HEK293 (cell line): ENCODE measurements at regions not wholly inside any gene's neighbourhood (a gene's known extent, or its start where the extent isn't known, plus 50 kb on each side); places are given as distances from the start of the nearest gene placed in this dataset.

Experiments used
- CTCF ChIA-PET: fragments of 350-600 bp; formaldehyde crosslinking; extraction: SDS; loops from one replicate; lab custom pipeline; 2021; ENCODE audit warnings: antibody characterized with exemption; lab: Yijun Ruan, JAX
- POLR2A ChIA-PET: fragments of 300-600 bp; formaldehyde crosslinking; extraction: SDS; loops from one replicate; lab custom pipeline; 2020; ENCODE audit warnings: antibody characterized with exemption, inconsistent platforms; lab: Yijun Ruan, JAX
- H3K27ac ChIP-seq: fragments of 200-500 bp; sonication (Bioruptor generic); 2 replicates; pipeline ENCODE4 v1.5.1; 2014; ENCODE audit warnings: low read depth, low read length, control low read depth, inconsistent platforms; ENCODE audit errors: extremely low read depth
- H3K36me3 ChIP-seq, 2 experiments: fragments of 200-500 bp in 1 of 2; sonication (Bioruptor generic) in 1 of 2; 1 replicate in 1 of 2; 2 replicates in 1 of 2; pipeline ENCODE4 v1.5.1; 2014 to 2017; ENCODE audit warnings: inconsistent platforms in 2 of 2, low read length in 2 of 2; ENCODE audit not compliant: control insufficient read depth in 2 of 2, insufficient read depth in 1 of 2
- H3K4me1 ChIP-seq: fragments of 200-500 bp; sonication (Bioruptor generic); 2 replicates; pipeline ENCODE4 v1.5.1; 2014; ENCODE audit warnings: mild to moderate bottlenecking, low read length, inconsistent platforms; ENCODE audit not compliant: control insufficient read depth, insufficient read depth
- H3K4me3 ChIP-seq: 2 replicates; pipeline ENCODE4 v1.5.1; 2011; ENCODE audit warnings: low read depth, mild to moderate bottlenecking, control low read depth, low read length, moderate library complexity
- H3K9me3 ChIP-seq: fragments of 200-500 bp; sonication (Bioruptor generic); 2 replicates; pipeline ENCODE4 v1.5.1; 2014; ENCODE audit warnings: low read depth, low read length, inconsistent platforms; ENCODE audit not compliant: control insufficient read depth, insufficient read depth
- CTCF ChIP-seq: fragments of 450-650 bp; formaldehyde crosslinking; IDR thresholded peaks from 2 replicates; pipeline ENCODE4 v1.5.1; 2016; ENCODE audit warnings: missing biosample characterization, missing genetic modification characterization
- FEZF1 ChIP-seq: fragments of 450-650 bp; formaldehyde crosslinking; IDR thresholded peaks from 2 replicates; pipeline ENCODE4 v1.5.1; 2016; ENCODE audit warnings: missing biosample characterization, missing genetic modification characterization
- PRDM10 ChIP-seq: fragments of 450-650 bp; formaldehyde crosslinking; IDR thresholded peaks from 2 replicates; pipeline ENCODE4 v1.5.1; 2016; ENCODE audit warnings: missing biosample characterization, missing genetic modification characterization
- SP2 ChIP-seq: fragments of 450-650 bp; formaldehyde crosslinking; IDR thresholded peaks from 2 replicates; pipeline ENCODE4 v1.5.1; 2016; ENCODE audit warnings: missing biosample characterization, missing genetic modification characterization
- WT1 ChIP-seq: fragments of 450-650 bp; formaldehyde crosslinking; IDR thresholded peaks from 2 replicates; pipeline ENCODE4 v1.5.1; 2016; ENCODE audit warnings: missing biosample characterization, missing genetic modification characterization
- ZEB2 ChIP-seq: fragments of 450-650 bp; formaldehyde crosslinking; IDR thresholded peaks from 2 replicates; pipeline ENCODE4 v1.5.1; 2016; ENCODE audit warnings: missing biosample characterization, missing genetic modification characterization
- ZIC2 ChIP-seq: fragments of 450-650 bp; formaldehyde crosslinking; IDR thresholded peaks from 2 replicates; pipeline ENCODE4 v1.5.1; 2016; ENCODE audit warnings: missing biosample characterization, missing genetic modification characterization
- ZNF114 ChIP-seq: fragments of 450-650 bp; formaldehyde crosslinking; IDR thresholded peaks from 2 replicates; pipeline ENCODE4 v1.5.0; 2017; ENCODE audit warnings: missing biosample characterization, missing genetic modification characterization
- ZNF184 ChIP-seq: fragments of 450-650 bp; IDR thresholded peaks from 2 replicates; pipeline ENCODE4 v1.5.1; 2018; ENCODE audit warnings: missing biosample characterization, mild to moderate bottlenecking, missing genetic modification characterization
- ZNF23 ChIP-seq: fragments of 450-650 bp; formaldehyde crosslinking; IDR thresholded peaks from 2 replicates; pipeline ENCODE4 v1.5.1; 2016; ENCODE audit warnings: missing biosample characterization, missing genetic modification characterization, borderline replicate concordance
- ZNF239 ChIP-seq: fragments of 450-650 bp; formaldehyde crosslinking; IDR thresholded peaks from 2 replicates; pipeline ENCODE4 v1.5.1; 2016; ENCODE audit warnings: missing biosample characterization, missing genetic modification characterization
- ZNF24 ChIP-seq: fragments of 450-650 bp; formaldehyde crosslinking; IDR thresholded peaks from 2 replicates; pipeline ENCODE4 v1.5.1; 2016; ENCODE audit warnings: missing biosample characterization, missing genetic modification characterization
- ZNF266 ChIP-seq: fragments of 450-650 bp; formaldehyde crosslinking; IDR thresholded peaks from 2 replicates; pipeline ENCODE4 v1.5.1; 2016; ENCODE audit warnings: missing biosample characterization, missing genetic modification characterization, low read depth
- ZNF350 ChIP-seq: fragments of 450-650 bp; formaldehyde crosslinking; IDR thresholded peaks from 2 replicates; pipeline ENCODE4 v1.5.0; 2017; ENCODE audit warnings: missing biosample characterization, mild to moderate bottlenecking, missing genetic modification characterization
- ZNF366 ChIP-seq: fragments of 450-650 bp; formaldehyde crosslinking; conservative IDR thresholded peaks from 2 replicates; pipeline ENCODE4 v1.5.1; 2016; ENCODE audit warnings: missing biosample characterization, missing genetic modification characterization
- ZNF391 ChIP-seq: fragments of 450-650 bp; formaldehyde crosslinking; IDR thresholded peaks from 2 replicates; pipeline ENCODE4 v1.5.1; 2016; ENCODE audit warnings: low read depth, missing biosample characterization, missing genetic modification characterization, borderline replicate concordance
- ZNF423 ChIP-seq: fragments of 450-650 bp; formaldehyde crosslinking; IDR thresholded peaks from 2 replicates; pipeline ENCODE4 v1.5.1; 2016; ENCODE audit warnings: missing biosample characterization, missing genetic modification characterization
- ZNF473 ChIP-seq: fragments of 450-650 bp; formaldehyde crosslinking; IDR thresholded peaks from 2 replicates; pipeline ENCODE4 v1.5.1; 2017; ENCODE audit warnings: missing biosample characterization, missing genetic modification characterization
- ZNF521 ChIP-seq: fragments of 450-650 bp; formaldehyde crosslinking; IDR thresholded peaks from 2 replicates; pipeline ENCODE4 v1.5.1; 2017; ENCODE audit warnings: missing biosample characterization, mild to moderate bottlenecking, missing genetic modification characterization
- ZNF558 ChIP-seq: fragments of 450-650 bp; formaldehyde crosslinking; IDR thresholded peaks from 2 replicates; pipeline ENCODE4 v1.5.1; 2016; ENCODE audit warnings: missing biosample characterization, missing genetic modification characterization
- ZNF580 ChIP-seq: fragments of 450-650 bp; formaldehyde crosslinking; IDR thresholded peaks from 2 replicates; pipeline ENCODE4 v1.5.1; 2016; ENCODE audit warnings: missing biosample characterization, missing genetic modification characterization
- ZNF704 ChIP-seq: fragments of 450-650 bp; formaldehyde crosslinking; IDR thresholded peaks from 2 replicates; pipeline ENCODE4 v1.5.1; 2016; ENCODE audit warnings: missing biosample characterization, missing genetic modification characterization
- ZSCAN30 ChIP-seq: fragments of 450-650 bp; IDR thresholded peaks from 2 replicates; pipeline ENCODE4 v1.5.1; 2018; ENCODE audit warnings: missing biosample characterization, mild to moderate bottlenecking, missing genetic modification characterization, moderate library complexity

- no peak for TF ChIP-seq PRDM10 (tag by site-specific recombination)
- TF ChIP-seq WT1 (tag by site-specific recombination): no peak
- no peak for TF ChIP-seq ZNF473 (tag by site-specific recombination)
- TF ChIP-seq ZNF704 (tag by site-specific recombination): no peak
- TF ChIP-seq ZNF521 (tag by site-specific recombination): no peak
Observed at GRCh38 chr18:40569605-40570004, 1385.4 kb upstream of the PIK3C3 start (continued).

GRCh38 chr18:40566510-40566844 lies 1388.6 kb upstream of the PIK3C3 start:
- POLR2A ChIA-PET: no interaction called here
- CTCF ChIA-PET: no interaction called here
- Histone ChIP-seq H3K27ac (no peak overlapping the region), H3K4me3 (no peak overlapping the region), H3K9me3 (no peaks in the 10 kb centered on the region), H3K4me1 (no peaks in the 10 kb centered on the region), H3K36me3 (no peaks in the 10 kb centered on the region)
- TF ChIP-seq ZNF266 (tag by site-specific recombination) (no peak), ZNF366 (tag by site-specific recombination) (no peak), FEZF1 (tag by site-specific recombination) (no peak), ZNF239 (tag by site-specific recombination) (no peak), ZNF24 (no peak), CTCF (no peak), ZSCAN30 (tag by site-specific recombination) (no peak), ZNF391 (tag by site-specific recombination) (no peak), ZNF558 (tag by site-specific recombination) (no peak), ZIC2 (tag by site-specific recombination) (no peak)

GRCh38 chr18:40565805-40566509 lies 1389.1 kb upstream of the PIK3C3 start:
- Histone ChIP-seq H3K4me1 (no peaks in the 10 kb centered on the region), H3K9me3 (no peaks in the 10 kb centered on the region), H3K36me3 (no peaks in the 10 kb centered on the region), H3K4me3 (no peak overlapping the region), H3K27ac (no peak overlapping the region)
- POLR2A ChIA-PET: no interaction called here
- CTCF ChIA-PET: no interaction called here
- TF ChIP-seq ZNF114 (tag by site-specific recombination): no peak
- TF ChIP-seq PRDM10 (tag by site-specific recombination): no peak
- TF ChIP-seq ZNF423 (tag by site-specific recombination): no peak
- TF ChIP-seq ZEB2 (tag by site-specific recombination): no peak
- no peak for TF ChIP-seq ZNF184 (tag by site-specific recombination)
- no peak for TF ChIP-seq ZNF580 (tag by site-specific recombination)
- no peak for TF ChIP-seq ZNF23 (tag by site-specific recombination)
- no peak for TF ChIP-seq SP2
- TF ChIP-seq ZNF350 (tag by site-specific recombination): no peak
